GM11168 (cell line): ENCODE measurements at regions not wholly inside any gene's neighbourhood (a gene's known extent, or its start where the extent isn't known, plus 50 kb on each side); places are given as distances from the start of the nearest gene placed in this dataset.

Experiments used
- in situ Hi-C: fragments of 300-500 bp; cut with MboI; formaldehyde crosslinking; loops from one replicate; pipeline ENCODE4 v1.12.0; 2022; ENCODE audit warnings: low sequenced_read_pairs; ENCODE audit not compliant: unreplicated experiment

GRCh38 chr1:199780091-199780490 lies 247.4 kb upstream of the NR5A2 start:
- in situ Hi-C loops, result no loop called here

GRCh38 chr1:199780948-199781670 lies 246.4 kb upstream of the NR5A2 start:
- in situ Hi-C loops, result no loop called here

GRCh38 chr1:199784138-199784895 lies 243.2 kb upstream of the NR5A2 start:
- in situ Hi-C loops, result no loop called here

- in situ Hi-C loops, result no loop called here
Observed at GRCh38 chr1:199786695-199787094, 240.8 kb upstream of the NR5A2 start.

- in situ Hi-C loops, result no loop called here
Observed at GRCh38 chr1:199789141-199789540, 238.4 kb upstream of the NR5A2 start.

- in situ Hi-C loops, result no loop called here
Observed at GRCh38 chr1:199791495-199791894, 236.0 kb upstream of the NR5A2 start.

GRCh38 chr1:199792874-199793273 lies 234.6 kb upstream of the NR5A2 start:
- in situ Hi-C loops, result no loop called here

- in situ Hi-C loops, result no loop called here
Observed at GRCh38 chr1:199794105-199794863, 233.2 kb upstream of the NR5A2 start.

- in situ Hi-C loops, result no loop called here
Observed at GRCh38 chr1:199799116-199799515, 228.4 kb upstream of the NR5A2 start.

- in situ Hi-C loops, result no loop called here
Observed at GRCh38 chr1:199804526-199804925, 223.0 kb upstream of the NR5A2 start.

GRCh38 chr1:199808110-199808870 lies 219.2 kb upstream of the NR5A2 start:
- in situ Hi-C loops, result no loop called here

- in situ Hi-C loops, result no loop called here
Observed at GRCh38 chr1:199809311-199809710, 218.2 kb upstream of the NR5A2 start.

GRCh38 chr1:199811163-199811562 lies 216.3 kb upstream of the NR5A2 start:
- in situ Hi-C loops, result no loop called here

GRCh38 chr1:199813198-199813597 lies 214.3 kb upstream of the NR5A2 start:
- in situ Hi-C loops, result no loop called here

- in situ Hi-C loops, result no loop called here
Observed at GRCh38 chr1:199815947-199816346, 211.6 kb upstream of the NR5A2 start.

GRCh38 chr1:199817266-199817665 lies 210.2 kb upstream of the NR5A2 start:
- in situ Hi-C loops, result no loop called here

GRCh38 chr1:199821029-199821779 lies 206.3 kb upstream of the NR5A2 start:
- in situ Hi-C loops, result no loop called here

- in situ Hi-C loops, result no loop called here
Observed at GRCh38 chr1:199832451-199832850, 195.1 kb upstream of the NR5A2 start.

GRCh38 chr1:199834711-199835110 lies 192.8 kb upstream of the NR5A2 start:
- in situ Hi-C loops, result no loop called here

GRCh38 chr1:199836430-199836829 lies 191.1 kb upstream of the NR5A2 start:
- in situ Hi-C loops, result no loop called here
